ENCODE measurements at regions not wholly inside any gene's neighbourhood (a gene's known extent, or its start where the extent isn't known, plus 50 kb on each side); places are given as distances from the start of the nearest gene placed in this dataset.

GRCh38 chrX:10101269-10101668, 55.5 kb upstream of the CLCN4 start (continued):
- TF ChIP-seq EZH2 (conservative IDR thresholded peaks at IDR 0.05; ENCODE audit: low read depth, low read length) (no peak), ZNF274 (CRISPR knock-in tag; IDR thresholded peaks at IDR 0.05) (no peak), GMEB1 (CRISPR knock-in tag; IDR thresholded peaks at IDR 0.05; ENCODE audit: borderline replicate concordance) (peak; percentile 19; the same call in 1 of the 2 replicates), ZNF431 (CRISPR knock-in tag; IDR thresholded peaks at IDR 0.05; ENCODE audit: borderline replicate concordance, low read depth) (no peak), PHF20 (CRISPR knock-in tag; IDR thresholded peaks at IDR 0.05) (no peak), ADNP (CRISPR knock-in tag; IDR thresholded peaks at IDR 0.05) (no peak), HMG20B (CRISPR knock-in tag; conservative IDR thresholded peaks at IDR 0.05) (no peak; the same call in 1 of the 2 replicates), DMAP1 (CRISPR knock-in tag; IDR thresholded peaks at IDR 0.05) (0 out of 2 replicates have a peak, but pooled peaks have one; percentile 24), ETV6 (CRISPR knock-in tag; conservative IDR thresholded peaks at IDR 0.05) (no peak), CEBPG (CRISPR knock-in tag; IDR thresholded peaks at IDR 0.05) (peak; percentile 82), ZNF138 (CRISPR knock-in tag; IDR thresholded peaks at IDR 0.05; ENCODE audit: low read depth) (no peak), RBAK (CRISPR knock-in tag; IDR thresholded peaks at IDR 0.05) (no peak), ZFP91 (CRISPR knock-in tag; IDR thresholded peaks at IDR 0.05; ENCODE audit: borderline replicate concordance) (peak; percentile 39; the same call in 1 of the 2 replicates), RXRA (CRISPR knock-in tag; IDR thresholded peaks at IDR 0.05) (peak; percentile 94), IKZF5 (CRISPR knock-in tag; IDR thresholded peaks at IDR 0.05) (peak; percentile 70), ZNF773 (CRISPR knock-in tag; IDR thresholded peaks at IDR 0.05; ENCODE audit: borderline replicate concordance) (no peak), KLF12 (CRISPR knock-in tag; IDR thresholded peaks at IDR 0.05; ENCODE audit: borderline replicate concordance) (no peak), ELF3 (CRISPR knock-in tag; IDR thresholded peaks at IDR 0.05) (peak; percentile 61; the same call in 1 of the 2 replicates), SNAPC4 (CRISPR knock-in tag; IDR thresholded peaks at IDR 0.05) (no peak), RARG (CRISPR knock-in tag; IDR thresholded peaks at IDR 0.05; ENCODE audit: low read depth) (no peak), RFXAP (CRISPR knock-in tag; IDR thresholded peaks at IDR 0.05; ENCODE audit: borderline replicate concordance) (no peak), GABPB1 (CRISPR knock-in tag; IDR thresholded peaks at IDR 0.05) (no peak), PHB2 (IDR thresholded peaks at IDR 0.05; ENCODE audit: partially characterized antibody) (no peak), ZNF781 (CRISPR knock-in tag; IDR thresholded peaks at IDR 0.05; ENCODE audit: borderline replicate concordance, not compliant biosample characterization) (no peak)
